IMR-90 (cell line): ENCODE measurements at regions not wholly inside any gene's neighbourhood (a gene's known extent, or its start where the extent isn't known, plus 50 kb on each side); places are given as distances from the start of the nearest gene placed in this dataset.

Experiments used
- ATAC-seq: fragments of 200-7000 bp; cut with Tn5 transposase; 2 replicates; pipeline ENCODE4 v1.9.1; 2020; ENCODE audit warnings: low read depth, mild to moderate bottlenecking, moderate library complexity
- BruUV-seq: library from RNA; stranded (reverse); fragments of 400-500 nt; replicated peaks from 2 replicates; lab custom pipeline; 2021; lab: Mats Ljungman, UMichigan
- CTCF ChIA-PET: fragments of 300-600 bp; formaldehyde crosslinking; extraction: SDS; loops from one replicate; lab custom pipeline; 2021; ENCODE audit warnings: antibody characterized with exemption; lab: Yijun Ruan, JAX
- POLR2A ChIA-PET: fragments of 300-600 bp; sonication (Branson Sonifier 250); formaldehyde crosslinking; loops from one replicate; lab custom pipeline; 2022; ENCODE audit warnings: antibody characterized with exemption; ENCODE audit not compliant: unreplicated experiment; lab: Charles Lee
- DNase-seq: peaks from one replicate; pipeline ENCODE4 v3.0.0; 2013
- H2AFZ ChIP-seq: replicated peaks from 2 replicates; pipeline ENCODE3; 2013; ENCODE audit warnings: low read length, mild to moderate bottlenecking; ENCODE audit not compliant: poor library complexity
- H2AK5ac ChIP-seq: 2 replicates; pipeline ENCODE4 v1.6.1; 2013; ENCODE audit warnings: low read depth, low read length, inconsistent platforms
- H2AK9ac ChIP-seq: replicated peaks from 2 replicates; pipeline ENCODE3; 2013; ENCODE audit warnings: mild to moderate bottlenecking, low read depth, low read length, moderate library complexity; ENCODE audit not compliant: poor library complexity
- H2BK120ac ChIP-seq: 2 replicates; pipeline ENCODE4 v1.6.1; 2013; ENCODE audit warnings: low read depth, low read length, inconsistent platforms
- H2BK15ac ChIP-seq: 3 replicates; pipeline ENCODE4 v1.6.1; 2013; ENCODE audit warnings: low read depth, low read length, inconsistent platforms
- H2BK20ac ChIP-seq: 2 replicates; pipeline ENCODE4 v1.6.1; 2013; ENCODE audit warnings: low read depth, mild to moderate bottlenecking, inconsistent platforms, low read length, moderate library complexity
- H2BK5ac ChIP-seq: 2 replicates; pipeline ENCODE4 v1.6.1; 2013; ENCODE audit warnings: mild to moderate bottlenecking, low read depth, low read length, inconsistent platforms; ENCODE audit not compliant: poor library complexity, severe bottlenecking
- H3K14ac ChIP-seq: replicated peaks from 2 replicates; pipeline ENCODE4 v1.6.1; 2013; ENCODE audit warnings: low read depth, low read length, inconsistent platforms
- H3K18ac ChIP-seq: 2 replicates; pipeline ENCODE4 v1.6.1; 2013; ENCODE audit warnings: low read depth, low read length, control low read depth
- H3K23ac ChIP-seq: 2 replicates; pipeline ENCODE4 v1.6.1; 2013; ENCODE audit warnings: low read depth, low read length, inconsistent platforms
- H3K27ac ChIP-seq: 2 replicates; pipeline ENCODE4 v1.5.1; 2013; ENCODE audit warnings: mild to moderate bottlenecking, control low read depth, low read length; ENCODE audit not compliant: insufficient read depth
- H3K27me3 ChIP-seq: 2 replicates; pipeline ENCODE4 v1.6.1; 2013; ENCODE audit warnings: low read length; ENCODE audit not compliant: control insufficient read depth, insufficient read depth
- H3K36me3 ChIP-seq: 2 replicates; pipeline ENCODE4 v1.6.1; 2013; ENCODE audit warnings: low read length, mixed read lengths; ENCODE audit not compliant: control insufficient read depth, insufficient read depth
- H3K4ac ChIP-seq: 2 replicates; pipeline ENCODE4 v1.6.1; 2013; ENCODE audit warnings: low read depth, low read length, inconsistent platforms
- H3K4me1 ChIP-seq: 2 replicates; pipeline ENCODE4 v1.6.1; 2013; ENCODE audit warnings: low read length, mixed read lengths; ENCODE audit not compliant: control insufficient read depth, insufficient read depth
- H3K4me2 ChIP-seq: 2 replicates; pipeline ENCODE4 v1.6.1; 2013; ENCODE audit warnings: low read depth, mild to moderate bottlenecking, control low read depth, low read length, moderate library complexity
- H3K4me3 ChIP-seq: 2 replicates; pipeline ENCODE4 v1.5.1; 2013; ENCODE audit warnings: low read depth, mild to moderate bottlenecking, control low read depth, low read length, moderate library complexity; ENCODE audit not compliant: insufficient read depth
- H3K56ac ChIP-seq: 2 replicates; pipeline ENCODE4 v1.6.1; 2013; ENCODE audit warnings: low read length, inconsistent platforms; ENCODE audit not compliant: insufficient read depth; ENCODE audit errors: extremely low read depth
- H3K79me1 ChIP-seq, 2 experiments: 2 replicates each; pipeline ENCODE4 v1.6.1; 2013; ENCODE audit warnings: low read length in 2 of 2, inconsistent platforms in 1 of 2, low read depth in 1 of 2
- H3K9ac ChIP-seq: 2 replicates; pipeline ENCODE4 v1.6.1; 2013; ENCODE audit warnings: low read depth, low read length, control low read depth
- H3K9me1 ChIP-seq: 2 replicates; pipeline ENCODE4 v1.6.1; 2013; ENCODE audit warnings: low read length, inconsistent platforms; ENCODE audit not compliant: insufficient read depth
- H3K9me3 ChIP-seq: 2 replicates; pipeline ENCODE4 v1.6.1; 2013; ENCODE audit warnings: low read length; ENCODE audit not compliant: control insufficient read depth, insufficient read depth
- H4K20me1 ChIP-seq: 2 replicates; pipeline ENCODE4 v1.6.1; 2013; ENCODE audit warnings: low read length, inconsistent platforms; ENCODE audit not compliant: insufficient read depth
- H4K5ac ChIP-seq: 2 replicates; pipeline ENCODE4 v1.6.1; 2013; ENCODE audit warnings: mild to moderate bottlenecking, low read depth, low read length, control low read depth
- H4K8ac ChIP-seq, 2 experiments: 2 replicates each; pipeline ENCODE4 v1.6.1; 2013; ENCODE audit warnings: low read depth in 2 of 2, low read length in 2 of 2, control low read depth in 1 of 2, inconsistent platforms in 1 of 2
- H4K91ac ChIP-seq: 2 replicates; pipeline ENCODE4 v1.6.1; 2013; ENCODE audit warnings: low read depth, low read length, inconsistent platforms; ENCODE audit not compliant: insufficient read depth
- CEBPB ChIP-seq: IDR thresholded peaks from 2 replicates; pipeline ENCODE4 v1.6.1; 2012; ENCODE audit warnings: low read depth, low read length, improper control_type of control experiment
- FOS ChIP-seq: fragments of 150-350 bp; IDR thresholded peaks from 2 replicates; pipeline ENCODE4 v1.6.1; 2016; ENCODE audit warnings: low read depth, low read length
- MAFK ChIP-seq: IDR thresholded peaks from 2 replicates; pipeline ENCODE4 v1.6.1; 2012; ENCODE audit warnings: low read depth, low read length, improper control_type of control experiment
- MXI1 ChIP-seq: IDR thresholded peaks from 2 replicates; pipeline ENCODE4 v1.6.1; 2012; ENCODE audit warnings: low read depth, mild to moderate bottlenecking, low read length, moderate library complexity, borderline replicate concordance
- POLR2A ChIP-seq: IDR thresholded peaks from 2 replicates; pipeline ENCODE4 v1.6.1; 2012; ENCODE audit warnings: mild to moderate bottlenecking, low read depth, low read length
- RAD21 ChIP-seq: IDR thresholded peaks from 2 replicates; pipeline ENCODE4 v1.6.1; 2012; ENCODE audit warnings: low read length, improper control_type of control experiment
- WGBS, 2 experiments: methylation state at CpG; one replicate each; pipeline versions ENCODE4 v1.1.5 to v1.1.7; 2013; ENCODE audit warnings: missing lambda C conversion rate in 2 of 2; ENCODE audit not compliant: insufficient read length in 1 of 2; ENCODE audit errors: extremely low coverage in 2 of 2; 5-methylcytosine and 5-hydroxymethylcytosine counted together
- dilution Hi-C: fragments of 300-500 bp; cut with HindIII; formaldehyde crosslinking; loops from one replicate; pipeline ENCODE4 v1.14.3; 2018; ENCODE audit warnings: low sequenced_read_pairs; ENCODE audit not compliant: unreplicated experiment
- in situ Hi-C: fragments of 300-500 bp; cut with MboI; formaldehyde crosslinking; loops from 3 replicates; pipeline ENCODE4 v1.14.3; 2019; ENCODE audit warnings: low sequenced_read_pairs, inconsistent platforms, mixed read lengths
- intact Hi-C: fragments of 100-400 bp; cut with micrococcal nuclease; formaldehyde crosslinking; loops from 2 replicates; pipeline ENCODE4 v1.10.0; 2022

DNA sequence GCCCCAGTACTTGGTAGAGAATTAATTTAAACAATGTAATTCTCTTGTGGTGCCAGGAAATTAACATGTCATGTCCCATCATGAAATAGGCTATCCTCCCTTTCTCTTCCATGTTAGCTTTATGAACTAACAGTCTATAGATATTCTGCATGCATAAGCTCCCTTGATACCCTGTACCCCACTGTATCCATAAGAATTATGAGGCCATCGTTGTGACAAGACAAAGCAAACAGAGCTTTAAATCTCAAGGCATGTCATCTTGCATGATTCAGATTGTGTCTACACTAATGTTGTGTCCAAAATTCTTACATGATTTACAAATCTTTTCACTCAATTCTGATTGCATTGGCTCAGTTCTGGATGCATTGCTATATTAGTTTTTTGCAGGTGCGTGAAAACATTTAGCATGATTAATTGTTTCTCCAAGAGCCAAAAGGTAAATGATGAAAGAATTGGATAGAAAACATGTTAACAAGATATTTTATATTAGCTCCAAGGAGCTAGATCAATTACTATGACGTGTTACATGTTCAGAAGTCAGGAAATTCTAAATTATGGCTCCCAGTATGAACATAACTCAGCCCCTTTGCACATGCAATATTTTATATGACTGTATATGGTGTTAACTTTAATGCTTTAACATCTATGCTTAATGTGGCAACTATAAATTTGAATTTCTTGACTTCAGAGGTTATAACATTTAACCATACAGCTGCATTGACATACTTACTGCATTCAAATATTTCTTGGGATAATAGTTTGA lies 620.3 kb downstream of the SLC4A3 start:
- WGBS, 2 experiments = no CpG with 5 or more reads among the region's 3 CpGs
- Histone ChIP-seq H4K91ac (no peak overlapping the region), H2AK9ac (no peak overlapping the region), H2BK15ac (no peak overlapping the region), H3K79me1 (no peaks in the 10 kb centered on the region), H3K4me3 (no peak overlapping the region), H2AK5ac (no peak overlapping the region), H3K23ac (no peak overlapping the region), H3K36me3 (no peaks in the 10 kb centered on the region), H3K4me1 (no peaks in the 10 kb centered on the region), H3K9ac (no peak overlapping the region), H2BK20ac (no peak overlapping the region), H2BK5ac (no peak overlapping the region), H2AFZ (no peak overlapping the region), H3K4ac (no peak overlapping the region), H3K9me1 (no peaks in the 10 kb centered on the region), H4K20me1 (no peaks in the 10 kb centered on the region), H3K14ac (no peak overlapping the region), H3K4me2 (no peak overlapping the region), H4K8ac (no peak overlapping the region), H3K27ac (no peak overlapping the region), H2BK120ac (no peak overlapping the region), H3K56ac (no peak overlapping the region), H4K5ac (no peak overlapping the region), H3K9me3 (no peaks in the 10 kb centered on the region), H3K18ac (no peak overlapping the region), H3K27me3 (no peaks in the 10 kb centered on the region)
- ChIA-PET POLR2A (interaction anchor here (0.6 kb wide), 1 partner anchor 97 kb away, joined by 3 read pairs; no protein-coding TSS in a partner anchor), CTCF (interaction anchor here (1.2 kb wide), 1 partner anchor 18 kb away, joined by 3 read pairs; no protein-coding TSS in a partner anchor)
- ATAC-seq (no peak), DNase-seq (no peak)
- intact Hi-C loops = no loop called here
- dilution Hi-C loops = no loop called here
- TF ChIP-seq FOS = no peak
- no peak for TF ChIP-seq MXI1
- TF ChIP-seq POLR2A = no peak
- no peak for TF ChIP-seq MAFK
- no peak for TF ChIP-seq RAD21
- TF ChIP-seq CEBPB = no peak
- no TSS peak for BruUV-seq
- in situ Hi-C loops = no loop called here
